GM12878 (cell line): ENCODE measurements at regions not wholly inside any gene's neighbourhood (a gene's known extent, or its start where the extent isn't known, plus 50 kb on each side); places are given as distances from the start of the nearest gene placed in this dataset.

Source experiments
- BCL3 ChIP-seq: IDR thresholded peaks from 2 replicates; pipeline ENCODE4 v1.6.1; 2011; ENCODE audit warnings: borderline replicate concordance, low read depth, mild to moderate bottlenecking, moderate library complexity, low read length; ENCODE audit not compliant: insufficient read depth, poor library complexity, severe bottlenecking
- CBX3 ChIP-seq: fragments of 200-600 bp; sonication (generic); IDR thresholded peaks from 2 replicates; pipeline ENCODE4 v1.6.1; 2016; ENCODE audit warnings: low read depth, borderline replicate concordance
- EED ChIP-seq: sonication (generic); IDR thresholded peaks from 2 replicates; pipeline ENCODE4 v1.6.1; 2016; ENCODE audit warnings: antibody characterized with exemption, low read depth
- ELK1 ChIP-seq: IDR thresholded peaks from 2 replicates; pipeline ENCODE4 v1.6.1; 2012; ENCODE audit warnings: low read depth, low read length, improper control_type of control experiment
- FOXM1 ChIP-seq: IDR thresholded peaks from 2 replicates; pipeline ENCODE4 v1.6.1; 2012; ENCODE audit warnings: low read depth, mild to moderate bottlenecking, inconsistent platforms, low read length, moderate library complexity
- GABPA ChIP-seq: IDR thresholded peaks from 2 replicates; pipeline ENCODE4 v1.6.1; 2014; ENCODE audit warnings: antibody characterized with exemption, low read depth, mild to moderate bottlenecking, inconsistent platforms
- NR2C2 ChIP-seq: IDR thresholded peaks from 2 replicates; pipeline ENCODE4 v1.6.1; 2011; ENCODE audit warnings: borderline replicate concordance, low read depth; ENCODE audit not compliant: control insufficient read depth, insufficient read length
- POU2F2 ChIP-seq: IDR thresholded peaks from 3 replicates; pipeline ENCODE4 v1.6.1; 2011; ENCODE audit warnings: low read depth, mild to moderate bottlenecking, low read length, borderline replicate concordance
- RELA ChIP-seq: fragments of 450-650 bp; IDR thresholded peaks from 2 replicates; pipeline ENCODE4 v1.8.0; 2014; ENCODE audit warnings: borderline replicate concordance; ENCODE audit not compliant: partially characterized antibody
- RELB ChIP-seq: fragments of 450-650 bp; IDR thresholded peaks from 2 replicates; pipeline ENCODE4 v1.6.1; 2017; ENCODE audit warnings: low read depth, mild to moderate bottlenecking, moderate library complexity
- SMAD5 ChIP-seq: IDR thresholded peaks from 2 replicates; pipeline ENCODE4 v1.6.1; 2016; ENCODE audit warnings: antibody characterized with exemption, low read depth
- SMARCA5 ChIP-seq: fragments of 450-650 bp; IDR thresholded peaks from 2 replicates; pipeline ENCODE4 v1.6.1; 2017; ENCODE audit warnings: mild to moderate bottlenecking
- TBL1XR1 ChIP-seq: IDR thresholded peaks from 2 replicates; pipeline ENCODE4 v1.6.1; 2012; ENCODE audit warnings: low read depth, low read length, improper control_type of control experiment
- TCF12 ChIP-seq: IDR thresholded peaks from 2 replicates; pipeline ENCODE4 v1.6.1; 2011; ENCODE audit warnings: low read depth, mild to moderate bottlenecking, low read length
- TCF7 ChIP-seq: IDR thresholded peaks from 2 replicates; pipeline ENCODE4 v1.6.1; 2014; ENCODE audit warnings: antibody characterized with exemption, borderline replicate concordance
- ZNF217 ChIP-seq: fragments of 450-650 bp; IDR thresholded peaks from 2 replicates; pipeline ENCODE4 v1.6.1; 2017; ENCODE audit warnings: antibody characterized with exemption, mild to moderate bottlenecking
- ZNF687 ChIP-seq: fragments of 450-650 bp; IDR thresholded peaks from 2 replicates; pipeline ENCODE4 v1.6.1; 2017; ENCODE audit warnings: mild to moderate bottlenecking, moderate library complexity
- TF ChIP-seq, protein P1 (sequence below): IDR thresholded peaks from 2 replicates; pipeline ENCODE4 v1.6.1; 2011; ENCODE audit warnings: low read depth, low read length, improper control_type of control experiment, borderline replicate concordance
- TF ChIP-seq, protein P2 (sequence below): fragments of 450-650 bp; conservative IDR thresholded peaks from 2 replicates; pipeline ENCODE4 v1.6.1; 2017; ENCODE audit warnings: mild to moderate bottlenecking, moderate library complexity

DNA sequence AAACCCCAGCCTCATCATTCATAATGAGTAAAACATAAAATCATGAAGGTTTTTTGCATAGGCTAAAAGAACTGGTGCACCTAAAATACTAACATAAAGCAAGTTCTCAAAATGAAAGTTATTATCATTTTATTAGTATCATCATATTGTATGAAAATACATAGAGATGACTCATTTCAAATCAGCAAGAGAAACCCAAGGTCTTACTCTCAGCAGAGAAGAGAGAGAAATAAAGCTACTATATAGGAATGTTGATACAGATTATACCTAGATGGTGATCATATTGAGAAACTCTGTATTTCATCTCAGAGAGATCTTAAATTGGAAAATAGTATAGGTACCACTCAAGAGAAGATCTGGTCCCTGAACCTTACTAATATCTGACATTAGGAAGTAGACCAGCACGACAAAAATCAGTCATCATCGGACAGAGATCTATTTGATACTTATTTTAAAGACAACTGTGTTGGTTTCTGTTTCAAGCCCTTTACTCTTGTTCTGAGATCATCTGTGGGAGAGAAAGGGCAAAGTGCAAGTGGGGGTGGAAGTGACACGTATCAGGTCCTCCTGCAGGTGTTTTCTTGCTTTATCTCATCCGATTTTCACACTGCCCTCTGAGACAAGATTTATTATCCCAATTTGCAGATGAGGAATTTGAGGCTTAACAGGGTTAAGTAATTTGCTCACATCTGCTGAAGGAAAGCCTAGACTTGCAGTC, 532.3 kb downstream of the MAFB start (continued):
- TF ChIP-seq SMARCA5 (no peak), CBX3 (no peak), NR2C2 (no peak), TBL1XR1 (0 out of 2 replicates have a peak, but pooled peaks have one; percentile 26), BCL3 (no peak), EED (peak; percentile 81), ELK1 (no peak), ZNF687 (no peak), RELA (no peak), ZNF217 (peak; percentile 46; the same call in 1 of the 2 replicates), GABPA (no peak; the same call in 1 of the 2 replicates), TCF12 (peak; percentile 82), TCF7 (peak; percentile 64; the same call in 1 of the 2 replicates), POU2F2 (no peak), FOXM1 (peak; percentile 64; the same call in 1 of the 2 replicates), RELB (peak; percentile 55; the same call in 1 of the 2 replicates), SMAD5 (no peak)
- TF ChIP-seq, protein P1, sequence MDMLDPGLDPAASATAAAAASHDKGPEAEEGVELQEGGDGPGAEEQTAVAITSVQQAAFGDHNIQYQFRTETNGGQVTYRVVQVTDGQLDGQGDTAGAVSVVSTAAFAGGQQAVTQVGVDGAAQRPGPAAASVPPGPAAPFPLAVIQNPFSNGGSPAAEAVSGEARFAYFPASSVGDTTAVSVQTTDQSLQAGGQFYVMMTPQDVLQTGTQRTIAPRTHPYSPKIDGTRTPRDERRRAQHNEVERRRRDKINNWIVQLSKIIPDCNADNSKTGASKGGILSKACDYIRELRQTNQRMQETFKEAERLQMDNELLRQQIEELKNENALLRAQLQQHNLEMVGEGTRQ: no peak
- TF ChIP-seq, protein P2, sequence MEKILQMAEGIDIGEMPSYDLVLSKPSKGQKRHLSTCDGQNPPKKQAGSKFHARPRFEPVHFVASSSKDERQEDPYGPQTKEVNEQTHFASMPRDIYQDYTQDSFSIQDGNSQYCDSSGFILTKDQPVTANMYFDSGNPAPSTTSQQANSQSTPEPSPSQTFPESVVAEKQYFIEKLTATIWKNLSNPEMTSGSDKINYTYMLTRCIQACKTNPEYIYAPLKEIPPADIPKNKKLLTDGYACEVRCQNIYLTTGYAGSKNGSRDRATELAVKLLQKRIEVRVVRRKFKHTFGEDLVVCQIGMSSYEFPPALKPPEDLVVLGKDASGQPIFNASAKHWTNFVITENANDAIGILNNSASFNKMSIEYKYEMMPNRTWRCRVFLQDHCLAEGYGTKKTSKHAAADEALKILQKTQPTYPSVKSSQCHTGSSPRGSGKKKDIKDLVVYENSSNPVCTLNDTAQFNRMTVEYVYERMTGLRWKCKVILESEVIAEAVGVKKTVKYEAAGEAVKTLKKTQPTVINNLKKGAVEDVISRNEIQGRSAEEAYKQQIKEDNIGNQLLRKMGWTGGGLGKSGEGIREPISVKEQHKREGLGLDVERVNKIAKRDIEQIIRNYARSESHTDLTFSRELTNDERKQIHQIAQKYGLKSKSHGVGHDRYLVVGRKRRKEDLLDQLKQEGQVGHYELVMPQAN: no peak
